ENCODE measurements at regions not wholly inside any gene's neighbourhood (a gene's known extent, or its start where the extent isn't known, plus 50 kb on each side); places are given as distances from the start of the nearest gene placed in this dataset.

GRCh38 chr2:137846993-137847392 lies 117.3 kb upstream of the HNMT start:
- no peak overlapping the region for H3K4me3 ChIP-seq (ENCODE audit: low read depth, low read length)
- DNase-seq (ENCODE audit: low read depth) = no peak
- no peak for TF ChIP-seq MAX (IDR thresholded peaks at IDR 0.05; ENCODE audit: low read depth, low read length)
- TF ChIP-seq MYC (IDR thresholded peaks at IDR 0.05; ENCODE audit: low read depth, low read length) = no peak
- no peak for TF ChIP-seq POLR2A (IDR thresholded peaks at IDR 0.05; ENCODE audit: extremely low read depth, insufficient read length)
- TF ChIP-seq CTCF (IDR thresholded peaks at IDR 0.05; ENCODE audit: low read depth, low read length) = no peak

GRCh38 chr2:137847443-137847842 lies 116.8 kb upstream of the HNMT start:
- H3K4me3 ChIP-seq (ENCODE audit: low read depth, low read length) = no peak overlapping the region
- TF ChIP-seq CTCF (IDR thresholded peaks at IDR 0.05; ENCODE audit: low read depth, low read length) (no peak), POLR2A (IDR thresholded peaks at IDR 0.05; ENCODE audit: extremely low read depth, insufficient read length) (no peak), MAX (IDR thresholded peaks at IDR 0.05; ENCODE audit: low read depth, low read length) (no peak), MYC (IDR thresholded peaks at IDR 0.05; ENCODE audit: low read depth, low read length) (no peak)
- DNase-seq (ENCODE audit: low read depth) = no peak

GRCh38 chr2:137857881-137858280 lies 106.4 kb upstream of the HNMT start:
- no peak for DNase-seq (ENCODE audit: low read depth)
- TF ChIP-seq CTCF (IDR thresholded peaks at IDR 0.05; ENCODE audit: low read depth, low read length) (no peak), MAX (IDR thresholded peaks at IDR 0.05; ENCODE audit: low read depth, low read length) (no peak), POLR2A (IDR thresholded peaks at IDR 0.05; ENCODE audit: extremely low read depth, insufficient read length) (no peak), MYC (IDR thresholded peaks at IDR 0.05; ENCODE audit: low read depth, low read length) (no peak)
- H3K4me3 ChIP-seq (ENCODE audit: low read depth, low read length) = no peak overlapping the region

- no peak for DNase-seq (ENCODE audit: low read depth)
- no peak overlapping the region for H3K4me3 ChIP-seq (ENCODE audit: low read depth, low read length)
- TF ChIP-seq MAX (IDR thresholded peaks at IDR 0.05; ENCODE audit: low read depth, low read length) (no peak), CTCF (IDR thresholded peaks at IDR 0.05; ENCODE audit: low read depth, low read length) (no peak), POLR2A (IDR thresholded peaks at IDR 0.05; ENCODE audit: extremely low read depth, insufficient read length) (no peak), MYC (IDR thresholded peaks at IDR 0.05; ENCODE audit: low read depth, low read length) (no peak)
Observed at GRCh38 chr2:137862651-137863050, 101.6 kb upstream of the HNMT start.

GRCh38 chr2:137865954-137866540 lies 98.2 kb upstream of the HNMT start:
- no peak overlapping the region for H3K4me3 ChIP-seq (ENCODE audit: low read depth, low read length)
- peak; percentile 67 for DNase-seq (ENCODE audit: low read depth)
- TF ChIP-seq MAX (IDR thresholded peaks at IDR 0.05; ENCODE audit: low read depth, low read length) (no peak), MYC (IDR thresholded peaks at IDR 0.05; ENCODE audit: low read depth, low read length) (no peak), POLR2A (IDR thresholded peaks at IDR 0.05; ENCODE audit: extremely low read depth, insufficient read length) (no peak), CTCF (IDR thresholded peaks at IDR 0.05; ENCODE audit: low read depth, low read length) (peak; percentile 73)
